HG03280 (cell line): ENCODE measurements at regions not wholly inside any gene's neighbourhood (a gene's known extent, or its start where the extent isn't known, plus 50 kb on each side); places are given as distances from the start of the nearest gene placed in this dataset.
"Not testable (repeated sequence)": the region's sequence is repeated elsewhere in the genome, so short reads cannot be mapped to it uniquely, and the experiment has no call there.

Experiments used
- ATAC-seq: cut with Tn5 transposase; IDR thresholded peaks from one replicate; pipeline ENCODE4 v1.9.1; 2021; ENCODE audit warnings: mild to moderate bottlenecking, moderate library complexity; ENCODE audit not compliant: unreplicated experiment

- ATAC-seq, result not testable (repeated sequence)
Measured at GRCh38 chrY:18599606-18600005, 53.1 kb downstream of the HSFY1 start.

- ATAC-seq, result peak; percentile 83
Measured at GRCh38 chrY:18601287-18601686, 54.8 kb downstream of the HSFY1 start.

- ATAC-seq, result not testable (repeated sequence)
Measured at GRCh38 chrY:18606251-18606650, 59.7 kb downstream of the HSFY1 start.

- ATAC-seq, result not testable (repeated sequence)
Measured at GRCh38 chrY:18608205-18608604, 61.7 kb downstream of the HSFY1 start.

DNA sequence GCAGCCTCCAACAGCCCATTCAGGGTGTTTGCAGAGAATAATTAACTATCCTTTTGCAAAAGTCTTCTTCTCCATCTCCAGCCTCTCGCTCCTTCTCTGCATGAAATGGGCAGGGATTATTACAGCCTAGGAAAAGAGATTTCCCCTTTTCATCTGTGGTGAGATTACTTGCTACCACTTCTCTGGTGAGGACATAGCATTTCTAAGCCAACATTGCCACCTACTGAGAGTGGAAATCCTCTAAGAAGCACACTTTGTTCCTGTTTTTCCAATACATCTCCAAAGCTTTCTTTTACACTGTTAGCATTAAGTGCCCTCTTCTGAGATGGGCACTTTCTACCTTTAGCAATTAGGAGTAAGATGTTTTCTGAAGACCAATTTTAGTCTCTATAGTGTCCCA is 69.3 kb downstream of the HSFY1 start:
- ATAC-seq, result not testable (repeated sequence)

GRCh38 chrY:18629805-18630516 is 83.4 kb downstream of the HSFY1 start:
- ATAC-seq, result not testable (repeated sequence)

GRCh38 chrY:18630571-18630970 is 84.1 kb downstream of the HSFY1 start:
- not testable (repeated sequence) for ATAC-seq

DNA sequence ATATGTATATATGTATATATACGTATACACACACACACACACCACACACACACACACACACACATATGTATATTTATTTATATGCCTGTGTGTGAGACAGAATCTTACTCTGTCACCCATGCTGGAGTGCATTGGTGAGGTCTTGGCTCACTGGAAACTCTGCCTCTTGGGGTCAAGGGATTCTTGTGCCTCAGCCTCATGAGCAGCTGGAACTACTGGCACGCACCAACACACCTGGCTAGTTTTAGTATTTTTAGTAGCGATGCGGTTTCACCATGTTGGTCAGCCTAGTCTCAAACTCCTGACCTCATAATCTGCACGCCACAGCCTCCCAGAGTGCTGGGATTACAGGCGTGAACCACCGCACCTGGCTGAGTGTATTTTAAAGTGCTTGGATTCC is 85.1 kb downstream of the HSFY1 start:
- ATAC-seq, result not testable (repeated sequence)

- no peak for ATAC-seq
Measured at GRCh38 chrY:18650746-18651145, 104.2 kb downstream of the HSFY1 start.

- no peak for ATAC-seq
Measured at GRCh38 chrY:18664559-18664958, 109.0 kb downstream of the HSFY2 start.

GRCh38 chrY:18669790-18670189 is 103.7 kb downstream of the HSFY2 start:
- no peak for ATAC-seq

DNA sequence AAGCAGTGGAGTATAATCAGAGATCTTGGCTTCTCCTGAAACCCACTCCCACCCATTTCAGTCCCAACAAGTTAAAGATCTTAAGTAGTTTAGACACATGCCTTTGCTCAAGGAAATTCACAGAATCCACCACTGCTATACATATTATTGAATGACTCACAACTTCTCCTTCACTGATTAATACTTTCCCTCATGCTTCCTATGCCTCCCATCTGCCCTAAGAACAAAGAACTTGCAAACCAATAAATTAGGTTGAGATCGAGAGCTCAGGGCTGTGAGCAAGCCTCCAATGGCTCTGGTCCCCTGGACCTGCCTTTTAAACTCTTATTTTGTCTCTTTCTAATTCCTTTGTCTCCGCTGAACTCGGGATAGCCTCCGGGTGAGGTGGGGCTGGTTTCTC is 101.6 kb downstream of the HSFY2 start:
- no peak for ATAC-seq

DNA sequence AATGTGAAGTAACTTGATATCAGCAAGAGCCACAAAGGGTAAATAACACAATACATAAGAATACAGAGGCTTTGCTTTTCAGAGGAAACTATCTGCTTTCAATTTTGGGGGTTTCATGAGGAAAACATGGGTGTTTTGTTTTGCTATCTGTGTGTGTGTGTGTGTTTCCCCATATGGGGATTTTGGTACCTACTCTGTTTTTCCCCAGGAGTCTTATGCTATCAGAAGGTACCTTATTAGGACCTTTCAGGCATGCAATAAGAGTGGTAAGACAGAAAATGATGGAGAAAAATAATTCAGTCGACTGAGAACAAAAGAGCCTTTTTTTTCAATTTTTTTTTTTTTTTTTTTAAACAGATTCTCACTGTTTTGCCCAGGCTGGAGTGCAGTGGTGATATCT is 87.5 kb downstream of the HSFY2 start:
- ATAC-seq, result not testable (repeated sequence)

DNA sequence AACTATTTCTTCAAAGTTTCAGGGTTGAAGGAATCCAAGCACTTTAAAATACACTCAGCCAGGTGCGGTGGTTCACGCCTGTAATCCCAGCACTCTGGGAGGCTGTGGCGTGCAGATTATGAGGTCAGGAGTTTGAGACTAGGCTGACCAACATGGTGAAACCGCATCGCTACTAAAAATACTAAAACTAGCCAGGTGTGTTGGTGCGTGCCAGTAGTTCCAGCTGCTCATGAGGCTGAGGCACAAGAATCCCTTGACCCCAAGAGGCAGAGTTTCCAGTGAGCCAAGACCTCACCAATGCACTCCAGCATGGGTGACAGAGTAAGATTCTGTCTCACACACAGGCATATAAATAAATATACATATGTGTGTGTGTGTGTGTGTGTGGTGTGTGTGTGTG is 85.2 kb downstream of the HSFY2 start:
- not testable (repeated sequence) for ATAC-seq

- ATAC-seq, result not testable (repeated sequence)
Measured at GRCh38 chrY:18689420-18689819, 84.1 kb downstream of the HSFY2 start.

- not testable (repeated sequence) for ATAC-seq
Measured at GRCh38 chrY:18689890-18690593, 83.5 kb downstream of the HSFY2 start.

DNA sequence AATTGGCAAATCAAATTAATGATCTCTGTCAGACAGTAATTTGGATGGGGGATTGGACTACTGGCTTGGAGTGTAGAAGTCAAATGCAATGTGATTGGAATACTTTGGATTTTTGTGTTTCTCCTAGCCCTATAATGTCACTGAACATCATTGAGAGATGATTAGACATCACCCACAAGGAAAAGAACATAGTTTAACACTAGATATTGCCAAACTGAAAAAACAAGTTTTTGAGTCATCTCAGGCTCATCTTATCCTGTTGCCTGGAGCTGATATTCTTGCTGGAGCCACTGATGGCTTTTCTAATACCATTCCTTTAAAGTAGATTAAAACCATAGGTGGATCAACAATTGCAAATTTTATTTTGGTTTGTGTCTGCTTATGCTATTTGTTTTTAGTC is 76.7 kb downstream of the HSFY2 start:
- ATAC-seq, result not testable (repeated sequence)

DNA sequence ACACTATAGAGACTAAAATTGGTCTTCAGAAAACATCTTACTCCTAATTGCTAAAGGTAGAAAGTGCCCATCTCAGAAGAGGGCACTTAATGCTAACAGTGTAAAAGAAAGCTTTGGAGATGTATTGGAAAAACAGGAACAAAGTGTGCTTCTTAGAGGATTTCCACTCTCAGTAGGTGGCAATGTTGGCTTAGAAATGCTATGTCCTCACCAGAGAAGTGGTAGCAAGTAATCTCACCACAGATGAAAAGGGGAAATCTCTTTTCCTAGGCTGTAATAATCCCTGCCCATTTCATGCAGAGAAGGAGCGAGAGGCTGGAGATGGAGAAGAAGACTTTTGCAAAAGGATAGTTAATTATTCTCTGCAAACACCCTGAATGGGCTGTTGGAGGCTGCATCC is 69.3 kb downstream of the HSFY2 start:
- ATAC-seq, result not testable (repeated sequence)

DNA sequence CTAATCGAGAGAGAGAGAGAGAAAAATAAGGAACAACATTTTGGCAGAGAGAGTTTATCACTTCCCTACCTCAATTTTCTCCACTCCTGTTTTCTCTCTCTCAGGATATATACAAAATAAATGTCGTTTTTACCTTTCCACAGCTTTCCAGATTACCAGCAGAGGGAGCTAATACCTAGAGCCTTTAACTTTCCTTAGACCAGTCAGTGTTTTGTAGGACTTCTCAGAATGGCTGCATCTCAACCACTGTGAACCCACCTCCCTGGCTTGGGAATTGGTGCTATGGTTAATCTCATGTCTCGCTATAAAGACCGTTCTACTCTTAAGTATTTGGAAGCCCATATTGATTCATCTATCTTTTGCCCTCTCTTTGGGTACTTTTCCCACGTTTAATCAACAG is 61.8 kb downstream of the HSFY2 start:
- ATAC-seq, result not testable (repeated sequence)

- not testable (repeated sequence) for ATAC-seq
Measured at GRCh38 chrY:18713760-18714159, 59.8 kb downstream of the HSFY2 start.

- ATAC-seq, result peak; percentile 80
Measured at GRCh38 chrY:18718714-18719113, 54.8 kb downstream of the HSFY2 start.

- ATAC-seq, result not testable (repeated sequence)
Measured at GRCh38 chrY:18720395-18720794, 53.1 kb downstream of the HSFY2 start.
